Vagina (tissue), 2 donors: ENCODE measurements at regions not wholly inside any gene's neighbourhood (a gene's known extent, or its start where the extent isn't known, plus 50 kb on each side); places are given as distances from the start of the nearest gene placed in this dataset.

Experiments
- DNase-seq, 2 donors: peaks; one replicate each; pipeline ENCODE4 v3.0.0-alpha.2; 2017; ENCODE audit errors: extremely low spot score in 2 of 2
- H3K27ac ChIP-seq: fragments of 200-600 bp; sonication (generic); one replicate; pipeline ENCODE4 v1.5.1; 2019
- H3K27me3 ChIP-seq: fragments of 200-600 bp; sonication (generic); one replicate; pipeline ENCODE4 v1.5.1; 2019
- H3K36me3 ChIP-seq, 2 donors: fragments of 200-600 bp; sonication (generic); one replicate each; pipeline ENCODE4 v1.5.1; 2017 to 2019
- H3K4me1 ChIP-seq: fragments of 200-600 bp; sonication (generic); one replicate; pipeline ENCODE4 v1.5.1; 2019
- H3K4me3 ChIP-seq, 2 donors: fragments of 200-600 bp; sonication (generic); 1 replicate in 1 of 2; 2 replicates in 1 of 2; pipeline ENCODE4 v1.5.1; 2016 to 2019
- H3K9me3 ChIP-seq: fragments of 200-600 bp; sonication (generic); one replicate; pipeline ENCODE4 v1.5.1; 2019
- CTCF ChIP-seq, 3 experiments: fragments of 450-650 bp in 2 of 3; fragments of 200-600 bp in 1 of 3; sonication (generic) in 1 of 3; IDR thresholded peaks; one replicate each; pipeline ENCODE4 v1.5.1; 2017 to 2019; ENCODE audit warnings: antibody characterized with exemption in 3 of 3, mild to moderate bottlenecking in 2 of 3, moderate library complexity in 2 of 3
- POLR2A ChIP-seq, 2 donors: fragments of 450-650 bp; IDR thresholded peaks; one replicate each; pipeline ENCODE4 v1.6.1; 2017; ENCODE audit warnings: antibody characterized with exemption in 2 of 2, mild to moderate bottlenecking in 2 of 2, moderate library complexity in 2 of 2
- POLR2AphosphoS5 ChIP-seq, 2 donors: sonication (generic); formaldehyde crosslinking; IDR thresholded peaks; one replicate each; pipeline ENCODE4 v1.9.0; 2017; ENCODE audit warnings: antibody characterized with exemption in 2 of 2, mild to moderate bottlenecking in 2 of 2, low read depth in 1 of 2; ENCODE audit not compliant: insufficient read depth in 1 of 2
- intact Hi-C: fragments of 100-400 bp; cut with DNase I; formaldehyde crosslinking; loops from one replicate; pipeline ENCODE4 v1.15.1; 2023

- no peaks in the 10 kb centered on the region for H3K9me3 ChIP-seq
- TF ChIP-seq CTCF (IDR thresholded peaks at IDR 0.05) = no peak
- intact Hi-C loops = no loop called here
- H3K4me3 ChIP-seq = no peak overlapping the region
- H3K27me3 ChIP-seq = no peaks in the 10 kb centered on the region
- H3K27ac ChIP-seq = no peak overlapping the region
- DNase-seq = no peak
- H3K4me1 ChIP-seq = no peaks in the 10 kb centered on the region
- H3K36me3 ChIP-seq = no peaks in the 10 kb centered on the region
Observed at GRCh38 chr9:95670122-95670521, 153.4 kb upstream of the PTCH1 start.

GRCh38 chr9:95669253-95669652, 152.5 kb upstream of the PTCH1 start:
- Histone ChIP-seq H3K36me3 (no peaks in the 10 kb centered on the region), H3K9me3 (no peaks in the 10 kb centered on the region), H3K27ac (no peak overlapping the region), H3K4me3 (no peak overlapping the region), H3K4me1 (no peaks in the 10 kb centered on the region), H3K27me3 (no peaks in the 10 kb centered on the region)
- DNase-seq = no peak
- TF ChIP-seq POLR2A (IDR thresholded peaks at IDR 0.05) = no peak
- TF ChIP-seq CTCF (IDR thresholded peaks at IDR 0.05) = no peak
- no peak for TF ChIP-seq POLR2AphosphoS5 (IDR thresholded peaks at IDR 0.05; ENCODE audit: insufficient read depth in 1 of 2, low read depth in 1 of 2)
- intact Hi-C loops = no loop called here

- Histone ChIP-seq H3K4me1 (no peaks in the 10 kb centered on the region), H3K9me3 (no peaks in the 10 kb centered on the region), H3K27ac (no peak overlapping the region), H3K4me3 (no peak overlapping the region), H3K27me3 (no peaks in the 10 kb centered on the region), H3K36me3 (no peaks in the 10 kb centered on the region)
- TF ChIP-seq CTCF (IDR thresholded peaks at IDR 0.05) (no peak), POLR2A (IDR thresholded peaks at IDR 0.05) (no peak), POLR2AphosphoS5 (IDR thresholded peaks at IDR 0.05; ENCODE audit: insufficient read depth in 1 of 2, low read depth in 1 of 2) (no peak)
- intact Hi-C loops = no loop called here
- no peak for DNase-seq
Observed at GRCh38 chr9:95667789-95668188, 151.0 kb upstream of the PTCH1 start.

GRCh38 chr9:95666785-95667155, 150.0 kb upstream of the PTCH1 start:
- no peak overlapping the region for H3K4me3 ChIP-seq
- no peak for DNase-seq
- no peaks in the 10 kb centered on the region for H3K9me3 ChIP-seq
- H3K27ac ChIP-seq = no peak overlapping the region
- no peaks in the 10 kb centered on the region for H3K36me3 ChIP-seq
- TF ChIP-seq POLR2A (IDR thresholded peaks at IDR 0.05) (no peak), POLR2AphosphoS5 (IDR thresholded peaks at IDR 0.05; ENCODE audit: insufficient read depth in 1 of 2, low read depth in 1 of 2) (no peak)
- no peaks in the 10 kb centered on the region for H3K27me3 ChIP-seq
- no peaks in the 10 kb centered on the region for H3K4me1 ChIP-seq
- intact Hi-C loops = no loop called here

- no peak for TF ChIP-seq POLR2AphosphoS5 (IDR thresholded peaks at IDR 0.05; ENCODE audit: insufficient read depth in 1 of 2, low read depth in 1 of 2)
- no peak for TF ChIP-seq POLR2A (IDR thresholded peaks at IDR 0.05)
- TF ChIP-seq CTCF (IDR thresholded peaks at IDR 0.05) = no peak
- DNase-seq = no peak
- Histone ChIP-seq H3K4me3 (no peak overlapping the region), H3K27me3 (no peaks in the 10 kb centered on the region), H3K9me3 (no peaks in the 10 kb centered on the region), H3K4me1 (no peaks in the 10 kb centered on the region), H3K36me3 (no peaks in the 10 kb centered on the region), H3K27ac (no peak overlapping the region)
- intact Hi-C loops = no loop called here
Observed at GRCh38 chr9:95666096-95666784, 149.5 kb upstream of the PTCH1 start.
